IMR-90 (cell line): ENCODE measurements at regions not wholly inside any gene's neighbourhood (a gene's known extent, or its start where the extent isn't known, plus 50 kb on each side); places are given as distances from the start of the nearest gene placed in this dataset.

Experiments used
- ATAC-seq: fragments of 200-7000 bp; cut with Tn5 transposase; 2 replicates; pipeline ENCODE4 v1.9.1; 2020; ENCODE audit warnings: low read depth, mild to moderate bottlenecking, moderate library complexity
- BruUV-seq: library from RNA; stranded (reverse); fragments of 400-500 nt; replicated peaks from 2 replicates; lab custom pipeline; 2021; lab: Mats Ljungman, UMichigan
- CTCF ChIA-PET: fragments of 300-600 bp; formaldehyde crosslinking; extraction: SDS; loops from one replicate; lab custom pipeline; 2021; ENCODE audit warnings: antibody characterized with exemption; lab: Yijun Ruan, JAX
- POLR2A ChIA-PET: fragments of 300-600 bp; sonication (Branson Sonifier 250); formaldehyde crosslinking; loops from one replicate; lab custom pipeline; 2022; ENCODE audit warnings: antibody characterized with exemption; ENCODE audit not compliant: unreplicated experiment; lab: Charles Lee
- DNase-seq: peaks from one replicate; pipeline ENCODE4 v3.0.0; 2013
- H2AFZ ChIP-seq: replicated peaks from 2 replicates; pipeline ENCODE3; 2013; ENCODE audit warnings: low read length, mild to moderate bottlenecking; ENCODE audit not compliant: poor library complexity
- H2AK5ac ChIP-seq: 2 replicates; pipeline ENCODE4 v1.6.1; 2013; ENCODE audit warnings: low read depth, low read length, inconsistent platforms
- H2AK9ac ChIP-seq: replicated peaks from 2 replicates; pipeline ENCODE3; 2013; ENCODE audit warnings: mild to moderate bottlenecking, low read depth, low read length, moderate library complexity; ENCODE audit not compliant: poor library complexity
- H2BK120ac ChIP-seq: 2 replicates; pipeline ENCODE4 v1.6.1; 2013; ENCODE audit warnings: low read depth, low read length, inconsistent platforms
- H2BK15ac ChIP-seq: 3 replicates; pipeline ENCODE4 v1.6.1; 2013; ENCODE audit warnings: low read depth, low read length, inconsistent platforms
- H2BK20ac ChIP-seq: 2 replicates; pipeline ENCODE4 v1.6.1; 2013; ENCODE audit warnings: low read depth, mild to moderate bottlenecking, inconsistent platforms, low read length, moderate library complexity
- H2BK5ac ChIP-seq: 2 replicates; pipeline ENCODE4 v1.6.1; 2013; ENCODE audit warnings: mild to moderate bottlenecking, low read depth, low read length, inconsistent platforms; ENCODE audit not compliant: poor library complexity, severe bottlenecking
- H3K14ac ChIP-seq: replicated peaks from 2 replicates; pipeline ENCODE4 v1.6.1; 2013; ENCODE audit warnings: low read depth, low read length, inconsistent platforms
- H3K18ac ChIP-seq: 2 replicates; pipeline ENCODE4 v1.6.1; 2013; ENCODE audit warnings: low read depth, low read length, control low read depth
- H3K23ac ChIP-seq: 2 replicates; pipeline ENCODE4 v1.6.1; 2013; ENCODE audit warnings: low read depth, low read length, inconsistent platforms
- H3K27ac ChIP-seq: 2 replicates; pipeline ENCODE4 v1.5.1; 2013; ENCODE audit warnings: mild to moderate bottlenecking, control low read depth, low read length; ENCODE audit not compliant: insufficient read depth
- H3K27me3 ChIP-seq: 2 replicates; pipeline ENCODE4 v1.6.1; 2013; ENCODE audit warnings: low read length; ENCODE audit not compliant: control insufficient read depth, insufficient read depth
- H3K36me3 ChIP-seq: 2 replicates; pipeline ENCODE4 v1.6.1; 2013; ENCODE audit warnings: low read length, mixed read lengths; ENCODE audit not compliant: control insufficient read depth, insufficient read depth
- H3K4ac ChIP-seq: 2 replicates; pipeline ENCODE4 v1.6.1; 2013; ENCODE audit warnings: low read depth, low read length, inconsistent platforms
- H3K4me1 ChIP-seq: 2 replicates; pipeline ENCODE4 v1.6.1; 2013; ENCODE audit warnings: low read length, mixed read lengths; ENCODE audit not compliant: control insufficient read depth, insufficient read depth
- H3K4me2 ChIP-seq: 2 replicates; pipeline ENCODE4 v1.6.1; 2013; ENCODE audit warnings: low read depth, mild to moderate bottlenecking, control low read depth, low read length, moderate library complexity
- H3K4me3 ChIP-seq: 2 replicates; pipeline ENCODE4 v1.5.1; 2013; ENCODE audit warnings: low read depth, mild to moderate bottlenecking, control low read depth, low read length, moderate library complexity; ENCODE audit not compliant: insufficient read depth
- H3K56ac ChIP-seq: 2 replicates; pipeline ENCODE4 v1.6.1; 2013; ENCODE audit warnings: low read length, inconsistent platforms; ENCODE audit not compliant: insufficient read depth; ENCODE audit errors: extremely low read depth
- H3K79me1 ChIP-seq, 2 experiments: 2 replicates each; pipeline ENCODE4 v1.6.1; 2013; ENCODE audit warnings: low read length in 2 of 2, inconsistent platforms in 1 of 2, low read depth in 1 of 2
- H3K9ac ChIP-seq: 2 replicates; pipeline ENCODE4 v1.6.1; 2013; ENCODE audit warnings: low read depth, low read length, control low read depth
- H3K9me1 ChIP-seq: 2 replicates; pipeline ENCODE4 v1.6.1; 2013; ENCODE audit warnings: low read length, inconsistent platforms; ENCODE audit not compliant: insufficient read depth
- H3K9me3 ChIP-seq: 2 replicates; pipeline ENCODE4 v1.6.1; 2013; ENCODE audit warnings: low read length; ENCODE audit not compliant: control insufficient read depth, insufficient read depth
- H4K20me1 ChIP-seq: 2 replicates; pipeline ENCODE4 v1.6.1; 2013; ENCODE audit warnings: low read length, inconsistent platforms; ENCODE audit not compliant: insufficient read depth
- H4K5ac ChIP-seq: 2 replicates; pipeline ENCODE4 v1.6.1; 2013; ENCODE audit warnings: mild to moderate bottlenecking, low read depth, low read length, control low read depth
- H4K8ac ChIP-seq, 2 experiments: 2 replicates each; pipeline ENCODE4 v1.6.1; 2013; ENCODE audit warnings: low read depth in 2 of 2, low read length in 2 of 2, control low read depth in 1 of 2, inconsistent platforms in 1 of 2
- H4K91ac ChIP-seq: 2 replicates; pipeline ENCODE4 v1.6.1; 2013; ENCODE audit warnings: low read depth, low read length, inconsistent platforms; ENCODE audit not compliant: insufficient read depth
- BHLHE40 ChIP-seq: fragments of 150-350 bp; IDR thresholded peaks from 2 replicates; pipeline ENCODE4 v1.6.1; 2016; ENCODE audit warnings: mild to moderate bottlenecking, low read depth, low read length
- CEBPB ChIP-seq: IDR thresholded peaks from 2 replicates; pipeline ENCODE4 v1.6.1; 2012; ENCODE audit warnings: low read depth, low read length, improper control_type of control experiment
- CHD1 ChIP-seq: IDR thresholded peaks from 2 replicates; pipeline ENCODE4 v1.6.1; 2012; ENCODE audit warnings: low read depth, low read length, improper control_type of control experiment
- CTCF ChIP-seq: conservative IDR thresholded peaks from 2 replicates; pipeline ENCODE4 v1.5.1; 2012; ENCODE audit warnings: mild to moderate bottlenecking, low read depth, low read length, improper control_type of control experiment
- ELK1 ChIP-seq: fragments of 150-350 bp; IDR thresholded peaks from 2 replicates; pipeline ENCODE4 v1.6.1; 2016; ENCODE audit warnings: low read depth, mild to moderate bottlenecking, low read length, moderate library complexity, borderline replicate concordance
- FOS ChIP-seq: fragments of 150-350 bp; IDR thresholded peaks from 2 replicates; pipeline ENCODE4 v1.6.1; 2016; ENCODE audit warnings: low read depth, low read length
- MAFK ChIP-seq: IDR thresholded peaks from 2 replicates; pipeline ENCODE4 v1.6.1; 2012; ENCODE audit warnings: low read depth, low read length, improper control_type of control experiment
- MAZ ChIP-seq: IDR thresholded peaks from 2 replicates; pipeline ENCODE4 v1.6.1; 2012; ENCODE audit warnings: low read depth, mild to moderate bottlenecking, low read length, improper control_type of control experiment, moderate library complexity, borderline replicate concordance
- MXI1 ChIP-seq: IDR thresholded peaks from 2 replicates; pipeline ENCODE4 v1.6.1; 2012; ENCODE audit warnings: low read depth, mild to moderate bottlenecking, low read length, moderate library complexity, borderline replicate concordance
- NFE2L2 ChIP-seq: fragments of 150-350 bp; IDR thresholded peaks from 2 replicates; pipeline ENCODE4 v1.6.1; 2016; ENCODE audit warnings: low read depth, mild to moderate bottlenecking, low read length
- POLR2A ChIP-seq: IDR thresholded peaks from 2 replicates; pipeline ENCODE4 v1.6.1; 2012; ENCODE audit warnings: mild to moderate bottlenecking, low read depth, low read length
- RAD21 ChIP-seq: IDR thresholded peaks from 2 replicates; pipeline ENCODE4 v1.6.1; 2012; ENCODE audit warnings: low read length, improper control_type of control experiment
- RCOR1 ChIP-seq: IDR thresholded peaks from 2 replicates; pipeline ENCODE4 v1.6.1; 2012; ENCODE audit warnings: mild to moderate bottlenecking, low read length, improper control_type of control experiment; ENCODE audit not compliant: insufficient replicate concordance
- RFX5 ChIP-seq: IDR thresholded peaks from 2 replicates; pipeline ENCODE4 v1.8.0; 2012; ENCODE audit warnings: low read depth, mild to moderate bottlenecking, low read length, moderate library complexity
- SMC3 ChIP-seq: fragments of 150-350 bp; IDR thresholded peaks from 2 replicates; pipeline ENCODE4 v1.6.1; 2016; ENCODE audit warnings: low read depth, mild to moderate bottlenecking, antibody characterized with exemption, low read length, moderate library complexity
- USF2 ChIP-seq: fragments of 150-350 bp; IDR thresholded peaks from 2 replicates; pipeline ENCODE4 v1.6.1; 2017; ENCODE audit warnings: mild to moderate bottlenecking, antibody characterized with exemption, low read length, low read depth
- WGBS, 2 experiments: methylation state at CpG; one replicate each; pipeline versions ENCODE4 v1.1.5 to v1.1.7; 2013; ENCODE audit warnings: missing lambda C conversion rate in 2 of 2; ENCODE audit not compliant: insufficient read length in 1 of 2; ENCODE audit errors: extremely low coverage in 2 of 2; 5-methylcytosine and 5-hydroxymethylcytosine counted together
- dilution Hi-C: fragments of 300-500 bp; cut with HindIII; formaldehyde crosslinking; loops from one replicate; pipeline ENCODE4 v1.14.3; 2018; ENCODE audit warnings: low sequenced_read_pairs; ENCODE audit not compliant: unreplicated experiment
- in situ Hi-C: fragments of 300-500 bp; cut with MboI; formaldehyde crosslinking; loops from 3 replicates; pipeline ENCODE4 v1.14.3; 2019; ENCODE audit warnings: low sequenced_read_pairs, inconsistent platforms, mixed read lengths
- intact Hi-C: fragments of 100-400 bp; cut with micrococcal nuclease; formaldehyde crosslinking; loops from 2 replicates; pipeline ENCODE4 v1.10.0; 2022

GRCh38 chr1:81424061-81424460 is 376.7 kb upstream of the ADGRL2 start:
- dilution Hi-C loops (no loop called here), intact Hi-C loops (loop anchor here (10.0 kb wide), 1 partner anchor 59 kb away; no protein-coding TSS in a partner anchor), in situ Hi-C loops (no loop called here)
- Histone ChIP-seq H4K5ac (no peak overlapping the region), H2AK9ac (no peak overlapping the region), H3K23ac (no peak overlapping the region), H3K4me3 (no peak overlapping the region), H3K56ac (no peak overlapping the region), H2AFZ (no peak overlapping the region), H3K79me1 (no peaks in the 10 kb centered on the region), H3K36me3 (no peaks in the 10 kb centered on the region), H3K9ac (no peak overlapping the region), H3K14ac (no peak overlapping the region), H2BK20ac (no peak overlapping the region), H4K20me1 (no peaks in the 10 kb centered on the region), H3K27me3 (no peaks in the 10 kb centered on the region), H3K9me3 (no peaks in the 10 kb centered on the region), H2BK120ac (no peak overlapping the region), H4K8ac (no peak overlapping the region), H3K4ac (no peak overlapping the region), H3K18ac (no peak overlapping the region), H2BK15ac (no peak overlapping the region), H3K4me1 (no peaks in the 10 kb centered on the region; the same call in 1 of the 2 replicates), H3K9me1 (0 out of 2 replicates have a peak, but pooled peaks cover 3% of the 10 kb centered on the region), H2BK5ac (no peak overlapping the region), H4K91ac (no peak overlapping the region), H3K4me2 (no peak overlapping the region; the same call in 1 of the 2 replicates), H2AK5ac (no peak overlapping the region), H3K27ac (no peak overlapping the region)
- ATAC-seq (peak; percentile 48), DNase-seq (peak; percentile 8)
- no peak for TF ChIP-seq MXI1
- no peak for TF ChIP-seq RFX5
- TF ChIP-seq CTCF: no peak
- no peak for TF ChIP-seq ELK1
- no peak for TF ChIP-seq NFE2L2
- TF ChIP-seq USF2: no peak
- no peak for TF ChIP-seq MAZ
- TF ChIP-seq RAD21: no peak
- TF ChIP-seq CHD1: no peak
- TF ChIP-seq BHLHE40: no peak
- TF ChIP-seq SMC3: no peak
- no peak for TF ChIP-seq MAFK
- no peak for TF ChIP-seq RCOR1
- no peak for TF ChIP-seq POLR2A
- no peak for TF ChIP-seq FOS
- no peak for TF ChIP-seq CEBPB
- no TSS peak for BruUV-seq
- ChIA-PET POLR2A (no interaction called here), CTCF (interaction anchor here (1.3 kb wide), 1 partner anchor 10 kb away, joined by 5 read pairs; no protein-coding TSS in a partner anchor)
- WGBS, 2 experiments: 29% methylated on average over 1 of the region's 5 CpGs; no CpG with 5 or more reads in 1 of the 2 experiments
